ENCODE measurements at regions not wholly inside any gene's neighbourhood (a gene's known extent, or its start where the extent isn't known, plus 50 kb on each side); places are given as distances from the start of the nearest gene placed in this dataset.
"Not testable (repeated sequence)": the region's sequence is repeated elsewhere in the genome, so short reads cannot be mapped to it uniquely, and the experiment has no call there.

DNA sequence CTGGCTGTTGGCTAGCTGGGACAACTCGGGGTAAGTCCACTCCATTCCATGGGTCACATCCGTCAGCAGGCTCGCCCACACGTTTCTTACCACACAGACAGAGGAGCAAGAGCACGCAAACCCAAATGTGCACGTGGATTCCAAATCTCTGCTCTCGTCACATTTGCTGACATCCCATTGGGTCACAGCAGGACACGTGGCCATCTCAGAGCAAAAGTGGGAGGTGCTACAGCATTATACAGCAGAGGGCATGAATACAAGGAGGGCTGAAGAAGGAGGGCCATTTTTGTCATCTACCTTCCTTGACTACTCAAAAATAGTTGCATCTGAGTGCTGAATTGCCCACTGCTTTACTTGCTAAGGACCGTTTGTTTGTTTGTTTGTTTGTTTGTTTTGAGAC lies 84.7 kb downstream of the RBBP6 start:
- no peak for DNase-seq (ENCODE audit: low read depth)

DNA sequence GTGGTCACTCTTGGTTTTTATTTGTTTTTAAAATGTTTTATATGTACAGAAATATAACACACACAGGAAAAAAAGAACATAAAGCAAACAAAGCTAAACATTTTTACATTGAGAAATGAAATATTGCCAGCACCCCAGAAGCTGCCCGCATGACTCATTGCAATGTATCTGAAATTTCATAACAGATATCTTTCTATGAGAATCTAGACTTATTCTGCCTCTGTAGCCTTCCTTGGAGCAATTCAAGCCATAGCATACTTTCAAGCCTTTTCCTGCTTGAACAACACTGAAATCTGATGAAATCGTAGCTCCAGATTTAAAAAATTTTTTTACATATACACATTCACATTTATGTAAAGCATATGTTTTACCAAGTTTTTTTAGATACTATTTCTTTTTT lies 86.9 kb downstream of the RBBP6 start:
- no peak for DNase-seq (ENCODE audit: low read depth)

DNA sequence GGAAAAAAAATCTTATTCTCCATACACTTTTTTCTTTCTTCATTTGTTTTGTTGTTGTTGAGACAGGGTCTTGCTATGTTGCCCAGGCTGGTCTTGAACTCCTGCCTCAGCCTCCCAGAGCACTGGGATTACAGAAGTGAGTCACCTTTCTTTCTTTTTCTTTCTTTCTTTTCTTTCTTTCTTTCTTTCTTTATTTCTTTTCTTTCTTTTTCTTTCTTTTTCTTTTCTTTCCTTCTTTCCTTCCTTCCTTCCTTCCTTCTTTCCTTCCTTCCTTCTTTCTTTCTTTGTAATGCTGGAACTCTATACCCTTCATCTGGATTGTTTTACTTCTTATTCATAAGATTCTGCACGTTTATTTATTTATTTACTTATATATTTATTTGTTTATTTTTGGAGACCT lies 94.5 kb upstream of the TNRC6A start:
- DNase-seq (ENCODE audit: low read depth), result no peak

DNA sequence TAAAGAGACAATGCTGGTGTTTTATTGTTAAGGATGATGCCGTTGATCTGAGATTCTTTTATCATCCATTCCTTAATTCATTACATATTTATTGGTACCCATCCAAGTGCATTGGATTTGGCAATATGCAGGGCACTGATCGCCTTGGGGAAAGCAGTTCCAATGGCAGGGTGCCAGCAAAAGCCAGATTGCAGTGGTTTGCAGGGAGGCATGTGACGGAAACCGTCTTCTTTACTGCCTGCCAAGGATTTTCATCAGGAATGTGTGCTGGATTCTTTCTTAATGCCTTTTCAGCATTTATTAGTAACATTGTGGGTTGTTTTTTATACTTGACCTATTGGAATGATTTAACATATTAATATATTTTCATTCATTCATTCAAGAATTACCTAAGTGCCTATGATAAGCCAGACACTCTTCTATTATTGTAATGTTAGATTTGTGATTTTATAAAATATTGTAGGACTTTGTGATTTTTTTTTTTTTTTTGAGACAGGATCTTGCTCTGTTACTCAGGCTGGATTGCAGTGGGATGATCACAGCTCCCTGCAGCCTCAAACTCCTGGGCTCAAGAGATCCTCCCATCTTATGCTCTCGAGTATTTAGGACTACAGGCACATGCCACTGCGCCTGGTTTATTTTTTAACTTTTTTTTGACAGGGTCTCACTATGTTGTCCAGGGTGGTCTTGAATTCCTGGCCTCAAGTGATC lies 93.4 kb upstream of the TNRC6A start:
- no peak for DNase-seq (ENCODE audit: low read depth)

DNA sequence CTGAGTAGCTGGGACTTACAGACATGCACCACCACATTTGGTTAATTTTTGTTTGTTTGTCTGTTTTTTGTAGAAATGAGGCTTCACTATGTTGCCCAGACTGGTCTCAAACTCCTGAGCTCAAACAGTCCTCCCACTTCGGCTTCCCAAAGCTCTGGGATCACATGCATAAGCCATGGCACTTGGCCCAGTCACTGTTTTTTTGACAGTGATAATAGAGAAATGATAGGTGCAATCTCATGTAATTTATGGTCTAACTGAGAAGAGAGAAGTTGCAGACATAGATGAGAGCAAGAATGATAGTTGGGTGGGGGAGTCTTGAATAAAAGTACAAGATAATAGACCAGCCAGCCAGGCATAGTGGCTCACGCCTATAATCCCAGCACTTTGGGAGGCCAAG lies 89.7 kb upstream of the TNRC6A start:
- DNase-seq (ENCODE audit: low read depth), result no peak

DNA sequence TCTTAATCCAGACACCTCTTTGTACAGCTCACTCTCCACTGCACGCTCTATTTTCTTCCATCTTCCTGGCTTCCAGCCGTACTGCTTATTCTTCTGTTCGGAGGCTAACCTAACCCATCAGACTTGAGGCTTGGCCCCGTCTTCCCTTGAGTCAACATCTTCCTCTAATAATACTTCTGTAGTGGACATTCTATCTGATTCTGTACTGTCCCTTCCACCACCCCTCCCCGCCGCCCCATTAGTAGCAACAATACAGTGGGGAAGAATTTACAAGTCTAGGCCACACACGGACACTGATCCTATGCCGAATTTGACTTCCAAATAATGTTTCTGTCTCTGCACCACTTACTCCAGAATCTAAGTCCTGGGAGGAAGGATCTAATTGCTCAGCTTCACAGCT lies 86.0 kb upstream of the TNRC6A start:
- DNase-seq (ENCODE audit: low read depth), result no peak

DNA sequence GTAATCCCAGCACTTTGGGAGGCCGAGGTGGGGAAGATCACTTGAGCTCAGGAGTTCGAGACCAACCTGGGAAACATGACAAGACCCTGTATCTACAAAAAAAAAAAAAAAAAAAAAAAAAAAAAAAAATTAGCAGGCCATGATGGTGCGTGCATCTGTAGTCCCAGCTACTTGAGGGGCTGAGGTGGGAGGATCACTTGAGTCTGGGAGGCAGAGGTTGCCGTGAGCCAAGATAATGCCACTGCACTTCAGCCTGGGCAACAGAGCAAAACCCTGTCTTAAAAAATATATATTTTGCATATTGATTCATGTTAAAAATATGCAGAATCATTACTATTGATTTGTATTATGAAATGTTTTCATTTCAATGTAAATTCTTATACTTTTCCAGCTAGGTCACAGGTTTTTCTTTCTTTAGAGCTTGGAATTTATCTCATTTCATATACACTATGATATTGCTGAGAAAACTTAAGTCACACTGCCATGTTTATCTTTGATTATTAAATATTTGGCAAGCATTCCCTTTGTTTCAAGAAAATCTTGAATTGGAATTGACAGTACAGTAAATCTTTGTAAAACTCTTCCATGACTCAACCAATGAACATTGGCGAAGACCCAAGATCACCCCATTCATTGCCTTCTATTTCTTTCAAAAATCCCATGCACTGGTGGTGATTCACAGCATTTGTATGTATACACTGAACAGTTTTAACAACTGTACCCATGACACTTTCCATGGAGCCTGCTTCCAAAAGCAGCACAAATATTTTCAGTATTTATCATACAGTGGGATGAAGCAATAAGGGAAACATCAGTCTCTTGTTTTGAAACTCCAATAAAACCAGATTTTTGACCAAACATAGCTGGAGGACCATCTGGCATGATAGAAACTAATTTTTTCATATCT lies 83.5 kb upstream of the TNRC6A start:
- no peak for DNase-seq (ENCODE audit: low read depth)

DNA sequence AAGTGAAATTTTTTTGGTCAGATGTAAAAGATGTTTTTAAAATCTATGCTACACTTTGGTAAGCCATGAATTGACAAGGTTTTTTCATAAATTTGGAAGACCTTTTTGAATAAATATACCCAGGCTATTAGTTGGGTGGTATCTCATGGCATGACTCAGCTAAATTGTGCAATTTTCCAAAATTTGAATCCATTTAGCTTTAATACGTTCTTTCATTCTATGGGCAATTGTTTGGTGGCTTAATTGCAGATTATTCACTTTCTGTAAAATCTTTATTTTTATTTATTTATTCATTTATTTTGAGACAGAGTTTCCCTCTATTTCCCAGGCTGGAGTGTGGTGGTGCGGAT lies 82.8 kb upstream of the TNRC6A start:
- no peak for DNase-seq (ENCODE audit: low read depth)

DNA sequence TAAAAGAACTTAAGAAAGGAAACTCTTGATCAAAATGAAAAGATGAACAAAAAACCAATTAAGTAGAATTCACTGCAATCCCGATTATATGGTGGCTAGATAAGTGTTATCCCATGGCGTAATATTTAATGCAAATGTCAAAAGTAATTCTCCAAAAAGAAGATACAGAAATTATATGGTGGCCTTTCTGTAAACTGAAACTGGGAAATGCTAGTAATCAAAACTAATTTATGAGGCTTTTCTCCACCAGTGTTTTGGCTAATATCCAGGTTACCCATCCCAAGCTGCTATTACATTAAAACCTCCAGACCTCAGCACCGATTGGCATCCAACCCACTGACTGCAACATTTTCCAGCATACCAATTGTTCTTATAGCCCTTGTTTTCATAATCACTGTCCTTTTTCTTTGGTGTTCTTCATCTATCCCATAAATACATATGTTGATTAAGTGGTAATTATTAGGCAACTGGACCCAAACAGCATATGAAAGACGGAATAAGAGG lies 77.2 kb upstream of the TNRC6A start:
- DNase-seq (ENCODE audit: low read depth), result no peak

DNA sequence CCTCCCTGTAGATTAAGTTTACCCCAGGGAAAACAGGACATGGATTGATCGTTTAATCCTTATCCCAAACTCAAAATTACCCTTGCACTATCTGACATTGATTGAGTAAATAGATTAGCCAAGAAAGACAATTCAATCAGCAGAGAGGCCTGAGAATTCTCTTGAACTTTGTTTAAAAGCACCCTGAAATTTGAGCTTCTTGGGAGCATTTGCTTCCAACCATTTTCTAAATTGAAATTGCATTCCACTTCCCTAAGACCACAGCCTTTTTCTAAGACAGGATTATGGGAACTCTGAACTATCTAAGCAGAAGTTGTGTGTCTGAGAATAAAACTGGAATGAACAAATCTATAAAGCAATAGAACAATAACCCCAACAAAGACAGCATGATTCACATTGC lies 76.6 kb upstream of the TNRC6A start:
- no peak for DNase-seq (ENCODE audit: low read depth)

DNA sequence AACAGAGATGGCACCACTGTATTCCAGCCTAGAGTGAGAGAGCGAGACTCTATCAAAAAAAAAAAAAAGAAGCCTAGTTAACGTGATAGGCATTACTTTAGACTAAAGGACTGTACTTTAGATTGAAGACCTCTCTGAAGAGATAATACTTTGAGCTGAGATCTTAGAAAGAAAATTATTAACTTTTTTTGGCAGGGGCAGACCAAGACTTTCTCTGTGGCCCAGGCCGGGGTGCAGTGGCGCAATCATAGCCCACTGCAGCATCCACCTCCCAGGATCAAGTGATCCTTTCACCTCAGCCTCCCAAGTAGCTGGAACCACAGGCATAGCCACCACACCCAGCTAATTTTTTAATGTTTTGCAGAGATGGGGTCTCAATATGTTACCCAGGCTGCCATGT lies 75.7 kb upstream of the TNRC6A start:
- no peak for DNase-seq (ENCODE audit: low read depth)

DNA sequence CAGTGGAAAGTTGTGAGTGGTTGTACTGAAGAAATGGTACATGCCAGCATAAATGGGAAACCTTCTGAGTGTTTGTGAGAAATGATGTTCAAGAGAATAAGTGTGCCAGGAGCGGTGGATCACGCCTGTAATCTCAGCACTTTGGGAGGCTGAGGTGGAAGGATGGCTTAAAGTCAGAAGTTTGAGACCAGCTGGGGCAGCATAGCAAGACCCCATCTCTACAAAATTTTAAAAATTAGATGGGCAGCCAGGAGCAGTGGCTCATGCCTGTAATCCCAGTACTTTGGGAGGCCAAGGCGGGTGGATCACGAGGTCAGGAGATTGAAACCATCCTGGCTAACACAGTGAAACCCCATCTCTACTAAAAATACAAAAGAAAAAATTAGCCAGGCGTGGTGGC lies 63.5 kb upstream of the TNRC6A start:
- not testable (repeated sequence) for DNase-seq (ENCODE audit: low read depth)

DNA sequence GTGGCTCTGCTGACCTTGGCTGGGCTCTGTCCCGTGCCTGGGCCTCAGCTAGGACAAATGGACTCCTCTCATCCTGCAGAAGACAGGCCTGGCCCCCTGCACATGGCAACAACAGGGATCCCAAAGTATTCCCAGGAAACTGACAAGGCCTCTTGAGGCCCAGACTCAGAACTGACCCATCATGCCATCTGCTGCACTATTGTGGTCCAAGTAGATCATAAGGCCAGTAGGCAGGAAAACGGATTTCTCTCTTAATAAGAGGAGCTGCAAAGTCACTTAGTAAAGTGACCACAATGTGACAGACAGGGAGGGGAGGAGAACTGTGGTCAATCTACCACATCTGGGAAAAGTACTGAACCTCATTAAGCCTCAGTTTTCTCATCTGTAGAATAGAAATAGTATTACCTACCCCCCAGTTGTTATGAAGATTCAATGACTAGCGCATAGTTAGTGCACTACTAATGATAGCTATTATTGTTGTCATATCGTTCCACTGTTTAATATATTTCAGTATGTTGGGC lies 62.1 kb upstream of the TNRC6A start:
- DNase-seq (ENCODE audit: low read depth), result no peak

DNA sequence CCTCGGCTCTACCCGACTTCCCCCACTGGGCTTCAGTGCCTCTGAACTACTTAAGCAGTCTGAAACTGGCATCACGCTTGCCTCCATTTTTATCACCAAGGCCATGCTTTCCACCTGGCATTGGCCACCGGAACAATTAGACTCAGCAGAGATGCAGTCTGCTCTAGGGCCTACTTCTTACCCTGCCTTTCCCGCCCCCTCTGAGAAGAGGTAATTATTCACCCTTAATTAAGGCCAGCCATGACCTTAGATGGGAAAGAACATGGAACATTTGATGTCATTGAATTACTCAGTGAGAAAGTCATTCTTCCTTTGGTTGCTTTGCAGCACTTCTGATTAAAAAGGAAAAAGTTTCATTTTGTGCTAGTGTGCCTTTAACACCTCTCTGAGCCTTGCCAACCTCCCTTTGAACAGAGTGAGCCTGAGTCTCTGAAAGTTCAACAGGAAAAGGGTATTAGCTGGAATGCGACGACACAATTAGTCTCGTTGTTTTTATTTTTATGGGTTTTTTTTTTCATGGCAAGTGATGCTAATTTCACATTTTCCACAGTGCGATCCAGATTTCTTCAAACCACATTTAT lies 60.9 kb upstream of the TNRC6A start:
- DNase-seq (ENCODE audit: low read depth), result peak; percentile 47

DNA sequence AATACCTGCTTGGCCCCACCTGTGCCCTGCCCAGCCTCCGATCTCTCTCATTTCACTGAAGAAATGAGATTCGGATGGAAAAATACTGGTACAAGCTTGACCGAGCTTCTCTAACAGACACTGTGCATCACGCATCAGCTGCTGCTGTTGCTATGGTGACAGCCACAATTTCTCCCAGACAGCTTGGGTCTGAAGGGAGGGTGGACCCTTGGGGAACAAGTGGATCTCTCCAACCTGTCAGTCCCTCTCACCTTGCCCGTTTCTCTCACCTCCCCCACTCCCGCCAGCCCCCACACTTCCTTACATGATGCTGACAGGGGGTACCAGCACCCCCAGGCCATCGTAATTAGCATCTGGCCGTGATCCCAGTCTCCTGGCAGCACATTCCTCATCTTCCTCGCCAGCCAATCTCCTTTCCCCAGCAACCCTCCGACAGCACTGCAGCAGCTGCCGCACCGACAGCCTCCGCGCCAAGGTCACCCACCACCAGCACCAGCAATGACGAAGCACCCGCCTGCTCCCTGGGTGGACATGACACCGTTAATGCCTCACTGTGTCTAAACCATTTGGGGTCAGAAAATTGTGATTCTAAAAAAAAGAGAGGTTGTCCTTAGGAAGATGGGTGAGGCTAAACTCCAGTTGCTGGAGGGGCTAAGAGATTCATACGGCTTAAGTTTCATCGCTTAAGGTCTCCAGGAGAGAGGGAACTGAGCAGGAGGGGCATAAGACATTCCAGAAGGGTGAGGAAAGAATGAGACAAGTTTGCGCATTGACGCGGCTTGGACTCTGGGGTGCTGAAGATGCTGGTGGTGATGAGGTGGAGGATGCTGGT lies 58.6 kb upstream of the TNRC6A start:
- no peak for DNase-seq (ENCODE audit: low read depth)

DNA sequence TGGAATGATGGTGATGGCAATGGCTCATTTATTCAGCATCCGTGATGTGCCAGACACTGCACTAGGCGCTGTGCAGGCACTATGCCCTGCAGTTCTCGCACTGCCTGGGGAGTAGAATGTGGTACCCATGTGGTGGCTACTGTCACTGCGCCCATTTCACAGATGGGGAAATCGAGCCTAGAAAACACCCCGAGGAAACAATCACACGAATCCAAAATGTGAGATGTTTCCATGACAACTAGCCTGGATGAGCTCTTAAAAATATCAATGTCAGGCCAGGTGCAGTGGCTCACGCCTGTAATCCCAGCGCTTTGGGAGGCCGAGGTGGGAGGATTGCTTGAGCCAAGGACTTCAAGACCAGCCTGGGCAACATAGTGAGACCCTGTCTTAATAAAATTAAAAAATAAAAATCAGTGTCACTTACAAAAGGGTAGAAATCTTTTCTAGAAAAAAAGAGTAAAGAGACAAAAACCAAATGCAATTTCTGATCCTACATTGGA lies 57.9 kb upstream of the TNRC6A start:
- DNase-seq (ENCODE audit: low read depth), result no peak

DNA sequence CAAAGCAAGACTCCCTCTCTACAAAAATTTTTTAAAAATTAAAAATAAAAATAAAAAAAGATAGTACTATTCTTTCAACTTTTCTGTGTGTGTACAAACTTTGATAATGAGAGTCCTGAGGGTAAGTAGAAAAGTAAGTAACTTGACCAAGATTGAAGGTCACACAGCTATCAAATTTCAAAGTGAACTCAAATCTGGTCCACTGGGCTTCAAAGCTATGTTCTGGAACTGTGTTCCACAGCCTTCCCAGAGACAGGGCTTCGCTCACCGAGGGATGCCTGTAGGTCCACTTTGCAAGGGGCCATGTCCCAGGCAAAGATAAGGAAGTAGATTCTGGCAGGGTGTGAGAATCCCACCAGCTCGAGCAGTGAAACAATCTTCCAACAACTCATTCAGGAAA lies 56.3 kb upstream of the TNRC6A start:
- no peak for DNase-seq (ENCODE audit: low read depth)

DNA sequence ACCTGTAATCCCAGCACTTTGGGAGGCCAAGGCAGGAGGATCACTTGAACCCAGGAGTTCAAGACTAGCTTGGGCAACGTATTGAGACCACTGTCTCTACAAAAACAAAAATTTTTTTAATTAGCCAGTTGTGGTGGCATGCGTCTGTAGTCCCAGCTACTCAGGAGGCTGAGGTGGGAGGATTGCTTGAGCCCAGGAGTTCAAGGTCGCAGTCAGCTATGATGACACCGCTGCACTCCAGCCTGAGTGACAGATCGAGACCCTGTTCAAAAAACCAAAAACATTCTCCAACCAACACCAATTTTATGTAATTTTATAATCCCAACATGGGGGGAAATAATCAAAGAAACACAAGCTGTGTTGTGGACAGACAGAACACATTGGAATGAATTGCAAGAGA lies 54.6 kb upstream of the TNRC6A start:
- DNase-seq (ENCODE audit: low read depth), result no peak

DNA sequence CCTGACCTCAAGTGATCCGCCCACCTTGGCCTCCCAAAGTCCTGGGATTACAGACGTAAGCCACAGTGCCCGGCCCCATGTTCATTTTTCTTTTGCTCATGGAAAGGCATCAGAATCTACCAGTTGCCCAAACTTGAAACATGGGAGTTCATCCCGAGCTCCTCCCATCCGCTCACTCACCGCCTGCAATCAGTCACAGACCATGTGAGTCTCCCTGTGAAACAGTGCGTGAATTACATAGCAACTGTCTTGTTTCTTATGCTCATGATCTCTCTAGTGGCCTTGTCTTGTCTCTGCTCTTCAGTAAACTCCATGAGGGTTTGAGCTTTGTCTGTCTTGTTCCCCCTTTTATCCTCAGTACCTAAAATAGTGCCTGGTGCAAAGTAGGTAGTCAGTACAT lies 52.1 kb upstream of the TNRC6A start:
- no peak for DNase-seq (ENCODE audit: low read depth)
